ENCODE measurements at regions not wholly inside any gene's neighbourhood (a gene's known extent, or its start where the extent isn't known, plus 50 kb on each side); places are given as distances from the start of the nearest gene placed in this dataset.

- no peak overlapping the region for H3K4me3 ChIP-seq (ENCODE audit: low read length in 2 of 2)
- DNase-seq: no peak
- no peak overlapping the region for H3K27ac ChIP-seq (ENCODE audit: low read depth in 1 of 2, low read length in 2 of 2)
- intact Hi-C loops (cut with DNase I): loop anchor here in 1 of 2 donors (10.0 kb wide), 1 partner anchor 57 kb away; no protein-coding TSS in a partner anchor
- no peaks in the 10 kb centered on the region for H3K4me1 ChIP-seq (ENCODE audit: control insufficient read depth in 1 of 2, insufficient read depth in 2 of 2, low read length in 2 of 2)
- no peaks in the 10 kb centered on the region for H3K27me3 ChIP-seq (ENCODE audit: control insufficient read depth in 1 of 2, insufficient read depth in 2 of 2, low read length in 1 of 2)
- no peaks in the 10 kb centered on the region for H3K36me3 ChIP-seq (ENCODE audit: control insufficient read depth in 1 of 2, insufficient read depth in 2 of 2, low read length in 1 of 2)
- 85 to 87% methylated on average over 5 of the region's 5 CpGs for WGBS, 2 donors
- ATAC-seq (ENCODE audit: low FRiP score): no peak
- no peaks in the 10 kb centered on the region for H3K9me3 ChIP-seq (ENCODE audit: control insufficient read depth, low read length)
Measured at GRCh38 chr18:4831791-4832375, 365.2 kb downstream of the AKAIN1 start.

- WGBS, 2 donors: 77 to 93% methylated on average over 2 of the region's 2 CpGs
- ATAC-seq (ENCODE audit: low FRiP score): no peak
- intact Hi-C loops (cut with DNase I): loop anchor here in 1 of 2 donors (10.0 kb wide), 1 partner anchor 56 kb away; no protein-coding TSS in a partner anchor
- Histone ChIP-seq H3K36me3 (ENCODE audit: control insufficient read depth in 1 of 2, insufficient read depth in 2 of 2, low read length in 1 of 2) (no peaks in the 10 kb centered on the region), H3K27me3 (ENCODE audit: control insufficient read depth in 1 of 2, insufficient read depth in 2 of 2, low read length in 1 of 2) (no peaks in the 10 kb centered on the region), H3K4me3 (ENCODE audit: low read length in 2 of 2) (no peak overlapping the region), H3K27ac (ENCODE audit: low read depth in 1 of 2, low read length in 2 of 2) (no peak overlapping the region), H3K9me3 (ENCODE audit: control insufficient read depth, low read length) (no peaks in the 10 kb centered on the region), H3K4me1 (ENCODE audit: control insufficient read depth in 1 of 2, insufficient read depth in 2 of 2, low read length in 2 of 2) (no peaks in the 10 kb centered on the region)
- no peak for DNase-seq
Measured at GRCh38 chr18:4831127-4831526, 365.9 kb downstream of the AKAIN1 start.

GRCh38 chr18:4823091-4823490 lies 368.0 kb upstream of the DLGAP1 start:
- Histone ChIP-seq H3K36me3 (ENCODE audit: control insufficient read depth in 1 of 2, insufficient read depth in 2 of 2, low read length in 1 of 2) (no peaks in the 10 kb centered on the region), H3K9me3 (ENCODE audit: control insufficient read depth, low read length) (no peaks in the 10 kb centered on the region), H3K27ac (ENCODE audit: low read depth in 1 of 2, low read length in 2 of 2) (no peak overlapping the region), H3K4me3 (ENCODE audit: low read length in 2 of 2) (no peak overlapping the region), H3K27me3 (ENCODE audit: control insufficient read depth in 1 of 2, insufficient read depth in 2 of 2, low read length in 1 of 2) (no peaks in the 10 kb centered on the region), H3K4me1 (ENCODE audit: control insufficient read depth in 1 of 2, insufficient read depth in 2 of 2, low read length in 2 of 2) (no peaks in the 10 kb centered on the region)
- no peak for DNase-seq
- intact Hi-C loops (cut with DNase I): no loop called here
- no peak for ATAC-seq (ENCODE audit: low FRiP score)
- WGBS, 2 donors: 91 to 93% methylated on average over 3 of the region's 3 CpGs

DNA sequence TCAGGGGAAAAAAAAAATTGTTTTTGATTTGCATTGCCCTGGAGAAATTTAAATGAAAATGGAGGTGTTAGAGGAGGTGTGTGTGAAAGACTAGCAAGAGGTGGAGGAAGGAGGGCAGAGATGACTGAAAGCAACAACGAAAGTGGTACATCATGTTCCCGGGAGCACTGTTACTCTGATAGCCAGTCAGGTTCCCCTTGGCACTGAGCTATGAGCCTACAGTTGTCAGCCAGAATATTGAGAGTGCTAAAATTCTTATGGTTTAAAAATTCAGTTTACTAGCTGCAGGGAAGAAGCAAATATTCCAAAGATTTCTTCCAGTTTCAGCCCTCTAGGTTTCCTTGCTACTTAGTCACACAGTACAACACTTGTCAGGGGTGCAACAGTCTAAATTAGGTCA lies 366.7 kb upstream of the DLGAP1 start:
- intact Hi-C loops (cut with DNase I): no loop called here
- ATAC-seq (ENCODE audit: low FRiP score) (no peak), DNase-seq (no peak)
- WGBS, 2 donors: 31 to 41% methylated on average over 2 of the region's 2 CpGs
- H3K4me1 ChIP-seq (ENCODE audit: control insufficient read depth in 1 of 2, insufficient read depth in 2 of 2, low read length in 2 of 2): no peaks in the 10 kb centered on the region
- no peaks in the 10 kb centered on the region for H3K27me3 ChIP-seq (ENCODE audit: control insufficient read depth in 1 of 2, insufficient read depth in 2 of 2, low read length in 1 of 2)
- H3K9me3 ChIP-seq (ENCODE audit: control insufficient read depth, low read length): no peaks in the 10 kb centered on the region
- no peaks in the 10 kb centered on the region for H3K36me3 ChIP-seq (ENCODE audit: control insufficient read depth in 1 of 2, insufficient read depth in 2 of 2, low read length in 1 of 2)
- H3K4me3 ChIP-seq (ENCODE audit: low read length in 2 of 2): no peak overlapping the region
- H3K27ac ChIP-seq (ENCODE audit: low read depth in 1 of 2, low read length in 2 of 2): no peak overlapping the region

DNA sequence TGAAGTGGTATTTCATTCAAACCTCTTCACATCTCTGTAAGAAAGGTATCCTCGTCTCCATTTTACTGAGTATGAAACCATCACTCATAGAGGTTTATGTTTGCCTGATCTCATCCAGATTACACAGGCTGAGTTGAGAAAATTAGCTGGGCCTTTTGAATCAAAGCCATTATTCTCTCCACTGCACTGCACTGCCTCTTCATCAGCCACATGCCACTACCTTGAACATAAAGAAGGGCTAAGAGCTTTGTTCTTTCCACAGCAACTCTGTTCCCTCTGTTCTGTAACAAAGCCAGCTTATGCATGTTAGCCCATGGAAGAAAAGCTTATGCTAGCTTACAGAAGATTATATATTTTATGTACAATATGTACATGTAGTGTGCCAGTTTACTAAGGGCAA lies 362.6 kb upstream of the DLGAP1 start:
- no peaks in the 10 kb centered on the region for H3K27me3 ChIP-seq (ENCODE audit: control insufficient read depth in 1 of 2, insufficient read depth in 2 of 2, low read length in 1 of 2)
- 85 to 91% methylated on average over 1 of the region's 1 CpG for WGBS, 2 donors
- ATAC-seq (ENCODE audit: low FRiP score): no peak
- H3K4me3 ChIP-seq (ENCODE audit: low read length in 2 of 2): no peak overlapping the region
- intact Hi-C loops (cut with DNase I): no loop called here
- H3K9me3 ChIP-seq (ENCODE audit: control insufficient read depth, low read length): no peaks in the 10 kb centered on the region
- no peaks in the 10 kb centered on the region for H3K36me3 ChIP-seq (ENCODE audit: control insufficient read depth in 1 of 2, insufficient read depth in 2 of 2, low read length in 1 of 2)
- no peak overlapping the region for H3K27ac ChIP-seq (ENCODE audit: low read depth in 1 of 2, low read length in 2 of 2)
- DNase-seq: no peak
- H3K4me1 ChIP-seq (ENCODE audit: control insufficient read depth in 1 of 2, insufficient read depth in 2 of 2, low read length in 2 of 2): no peaks in the 10 kb centered on the region

GRCh38 chr18:4813708-4814107 lies 358.6 kb upstream of the DLGAP1 start:
- 94 to 97% methylated on average over 2 of the region's 2 CpGs for WGBS, 2 donors

DNA sequence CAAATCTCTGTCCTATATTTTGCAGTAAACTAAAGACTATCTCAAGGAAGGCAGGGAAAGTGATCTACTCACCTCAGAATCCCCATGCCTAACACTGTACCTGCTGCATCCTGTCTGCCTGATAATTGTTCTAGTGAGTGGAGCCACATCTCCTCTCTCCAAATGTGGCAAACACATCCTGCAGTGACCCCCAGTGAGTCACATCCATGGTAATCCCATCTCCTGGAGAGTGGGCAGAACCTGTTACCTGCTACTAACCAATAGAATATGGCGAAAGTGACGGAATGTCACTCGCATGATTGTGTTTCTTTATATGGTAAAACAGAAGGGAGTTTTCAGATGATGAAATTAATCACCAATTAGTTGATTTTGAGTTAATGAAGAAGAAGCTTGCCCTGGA lies 353.8 kb upstream of the DLGAP1 start:
- WGBS, 2 donors: 80 to 99% methylated on average over 3 of the region's 3 CpGs
- no peaks in the 10 kb centered on the region for H3K27me3 ChIP-seq (ENCODE audit: control insufficient read depth in 1 of 2, insufficient read depth in 2 of 2, low read length in 1 of 2)
- H3K27ac ChIP-seq (ENCODE audit: low read depth in 1 of 2, low read length in 2 of 2): no peak overlapping the region

More at GRCh38 chr18:4813708-4814107, 358.6 kb upstream of the DLGAP1 start:
- intact Hi-C loops (cut with DNase I): no loop called here
- H3K4me1 ChIP-seq (ENCODE audit: control insufficient read depth in 1 of 2, insufficient read depth in 2 of 2, low read length in 2 of 2): peaks cover 3 to 4% of the 10 kb centered on the region in 2 donors
- no peaks in the 10 kb centered on the region for H3K9me3 ChIP-seq (ENCODE audit: control insufficient read depth, low read length)
- H3K4me3 ChIP-seq (ENCODE audit: low read length in 2 of 2): no peak overlapping the region
- no peaks in the 10 kb centered on the region for H3K27me3 ChIP-seq (ENCODE audit: control insufficient read depth in 1 of 2, insufficient read depth in 2 of 2, low read length in 1 of 2)
- no peak overlapping the region for H3K27ac ChIP-seq (ENCODE audit: low read depth in 1 of 2, low read length in 2 of 2)
- no peak for DNase-seq
- no peaks in the 10 kb centered on the region for H3K36me3 ChIP-seq (ENCODE audit: control insufficient read depth in 1 of 2, insufficient read depth in 2 of 2, low read length in 1 of 2)
- no peak for ATAC-seq (ENCODE audit: low FRiP score)

DNA sequence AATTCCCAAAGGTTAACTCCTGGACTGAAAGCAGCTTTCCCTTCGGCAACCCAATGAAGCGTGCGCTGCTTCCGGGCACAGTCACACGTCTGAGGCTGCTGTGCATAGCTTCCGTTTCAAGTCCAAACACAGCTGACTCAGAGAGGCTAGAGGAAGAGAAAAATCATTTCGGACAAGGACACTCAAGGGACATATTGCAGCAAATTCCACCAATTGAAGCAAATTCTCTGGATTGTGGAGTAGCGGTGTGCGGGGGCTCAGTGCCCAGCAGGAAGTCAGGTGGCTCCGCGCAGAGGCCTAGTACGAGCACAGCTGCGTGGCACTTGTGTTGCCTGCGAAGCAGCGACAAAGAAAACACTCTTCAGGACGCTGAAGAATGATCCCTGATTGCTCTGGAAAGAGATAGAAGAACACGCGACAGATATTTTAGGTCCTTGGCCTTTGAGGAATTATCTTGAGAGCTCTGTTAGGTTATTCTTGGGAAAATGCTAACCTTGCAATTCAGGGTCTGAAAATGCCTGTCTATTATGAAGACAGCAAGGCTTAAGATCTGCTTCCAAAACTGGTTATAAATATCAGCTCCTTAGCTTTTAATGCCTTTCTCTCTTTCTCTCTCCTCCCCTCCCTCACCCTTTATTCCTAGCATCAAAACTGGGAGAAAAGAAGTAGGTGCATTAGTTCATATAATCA lies 352.6 kb upstream of the DLGAP1 start:
- intact Hi-C loops (cut with DNase I): no loop called here
- ATAC-seq (ENCODE audit: low FRiP score) (peak; percentile 70), DNase-seq (peak in 1 of 2 donors; percentile 53)
- Histone ChIP-seq H3K9me3 (ENCODE audit: control insufficient read depth, low read length) (no peaks in the 10 kb centered on the region), H3K4me1 (ENCODE audit: control insufficient read depth in 1 of 2, insufficient read depth in 2 of 2, low read length in 2 of 2) (peaks cover 3 to 6% of the 10 kb centered on the region in 2 donors), H3K4me3 (ENCODE audit: low read length in 2 of 2) (no peak overlapping the region), H3K27ac (ENCODE audit: low read depth in 1 of 2, low read length in 2 of 2) (peak overlapping the region; percentile 9 to 50), H3K36me3 (ENCODE audit: control insufficient read depth in 1 of 2, insufficient read depth in 2 of 2, low read length in 1 of 2) (no peaks in the 10 kb centered on the region), H3K27me3 (ENCODE audit: control insufficient read depth in 1 of 2, insufficient read depth in 2 of 2, low read length in 1 of 2) (no peaks in the 10 kb centered on the region)
- 27 to 34% methylated on average over 18 of the region's 18 CpGs for WGBS, 2 donors

More for the DNA sequence above, 353.8 kb upstream of the DLGAP1 start:
- intact Hi-C loops (cut with DNase I): no loop called here
- DNase-seq: no peak
- Histone ChIP-seq H3K4me3 (ENCODE audit: low read length in 2 of 2) (no peak overlapping the region), H3K9me3 (ENCODE audit: control insufficient read depth, low read length) (no peaks in the 10 kb centered on the region), H3K4me1 (ENCODE audit: control insufficient read depth in 1 of 2, insufficient read depth in 2 of 2, low read length in 2 of 2) (peaks cover 3 to 6% of the 10 kb centered on the region in 2 donors), H3K36me3 (ENCODE audit: control insufficient read depth in 1 of 2, insufficient read depth in 2 of 2, low read length in 1 of 2) (no peaks in the 10 kb centered on the region)
- no peak for ATAC-seq (ENCODE audit: low FRiP score)

DNA sequence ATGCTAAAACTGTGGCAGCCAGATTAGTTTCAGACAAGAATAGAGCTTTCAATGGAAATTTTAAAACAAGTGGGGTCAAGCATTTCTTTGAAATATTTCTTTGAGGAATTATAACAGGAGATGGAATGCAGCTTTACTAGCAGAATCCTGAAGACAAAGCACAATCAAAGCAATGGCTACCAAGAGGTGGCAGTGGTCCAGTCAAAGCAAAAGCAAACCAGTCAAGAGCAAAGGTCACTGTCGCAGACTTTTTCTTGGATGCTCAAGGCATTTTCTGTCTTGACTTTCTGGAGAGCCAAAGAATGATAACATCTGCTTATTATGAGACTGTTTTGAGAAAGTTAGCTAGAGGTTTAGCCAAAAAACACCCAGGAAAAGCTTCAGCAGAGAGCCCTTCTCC lies 351.2 kb upstream of the DLGAP1 start:
- Histone ChIP-seq H3K27me3 (ENCODE audit: control insufficient read depth in 1 of 2, insufficient read depth in 2 of 2, low read length in 1 of 2) (no peaks in the 10 kb centered on the region), H3K36me3 (ENCODE audit: control insufficient read depth in 1 of 2, insufficient read depth in 2 of 2, low read length in 1 of 2) (no peaks in the 10 kb centered on the region), H3K4me1 (ENCODE audit: control insufficient read depth in 1 of 2, insufficient read depth in 2 of 2, low read length in 2 of 2) (peaks cover 3 to 6% of the 10 kb centered on the region in 2 donors), H3K4me3 (ENCODE audit: low read length in 2 of 2) (no peak overlapping the region), H3K9me3 (ENCODE audit: control insufficient read depth, low read length) (no peaks in the 10 kb centered on the region), H3K27ac (ENCODE audit: low read depth in 1 of 2, low read length in 2 of 2) (peak overlapping the region in 1 of 2 donors; percentile 67)
- intact Hi-C loops (cut with DNase I): no loop called here
- WGBS, 2 donors: 4 to 12% methylated on average over 1 of the region's 1 CpG
- peak in 1 of 2 donors; percentile 53 for DNase-seq
- ATAC-seq (ENCODE audit: low FRiP score): peak; percentile 47

Data from aorta (tissue), 5 donors.